Natural killer cell (primary cell): ENCODE measurements at regions not wholly inside any gene's neighbourhood (a gene's known extent, or its start where the extent isn't known, plus 50 kb on each side); places are given as distances from the start of the nearest gene placed in this dataset.
"Not testable (repeated sequence)": the region's sequence is repeated elsewhere in the genome, so short reads cannot be mapped to it uniquely, and the experiment has no call there.

Experiments
- ATAC-seq, 3 donors: fragments of 150-1000 bp in 2 of 3; fragments of 200-7000 bp in 1 of 3; cut with Tn5 transposase; 1 replicate in 1 of 3; 2 replicates in 2 of 3; pipeline ENCODE4 v1.10.0; 2021; ENCODE audit warnings: mild to moderate bottlenecking in 2 of 3, moderate library complexity in 2 of 3
- DNase-seq, 2 donors: peaks; one replicate each; pipeline versions ENCODE4 v3.0.0 to v3.0.0-alpha.2; 2013 to 2021; ENCODE audit warnings: mixed read lengths in 1 of 2
- H3K27ac ChIP-seq: one replicate; pipeline ENCODE4 v1.5.1; 2013; ENCODE audit warnings: mild to moderate bottlenecking, low read length
- H3K27me3 ChIP-seq: one replicate; pipeline ENCODE4 v1.6.1; 2013; ENCODE audit warnings: low read length; ENCODE audit not compliant: control insufficient read depth, insufficient read depth
- H3K36me3 ChIP-seq: one replicate; pipeline ENCODE4 v1.6.1; 2013; ENCODE audit warnings: low read length; ENCODE audit not compliant: control insufficient read depth, insufficient read depth
- H3K4me1 ChIP-seq: one replicate; pipeline ENCODE4 v1.6.1; 2013; ENCODE audit warnings: low read length; ENCODE audit not compliant: control insufficient read depth, insufficient read depth
- H3K4me3 ChIP-seq: one replicate; pipeline ENCODE4 v1.5.1; 2013; ENCODE audit warnings: low read length
- H3K9me3 ChIP-seq: one replicate; pipeline ENCODE4 v1.6.1; 2013; ENCODE audit warnings: low read length; ENCODE audit not compliant: control insufficient read depth, insufficient read depth
- H3K27ac Mint-ChIP-seq, 2 donors: one replicate each; pipeline ENCODE4 v1.8.0; 2022; ENCODE audit warnings: mild to moderate bottlenecking in 2 of 2, mixed read lengths in 2 of 2, moderate library complexity in 1 of 2
- H3K27me3 Mint-ChIP-seq, 2 donors: one replicate each; pipeline ENCODE4 v1.8.0; 2022; ENCODE audit warnings: low read depth in 2 of 2, mixed read lengths in 2 of 2
- H3K36me3 Mint-ChIP-seq: one replicate; pipeline ENCODE4 v1.8.0; 2022; ENCODE audit warnings: mixed read lengths
- H3K4me1 Mint-ChIP-seq, 2 donors: one replicate each; pipeline ENCODE4 v1.8.0; 2022; ENCODE audit warnings: mixed read lengths in 2 of 2
- H3K4me3 Mint-ChIP-seq: one replicate; pipeline ENCODE4 v1.8.0; 2022; ENCODE audit warnings: mild to moderate bottlenecking, moderate library complexity, mixed read lengths
- H3K9me3 Mint-ChIP-seq, 2 donors: one replicate each; pipeline ENCODE4 v1.8.0; 2022; ENCODE audit warnings: mixed read lengths in 2 of 2
- CTCF ChIP-seq: fragments of 200-600 bp; IDR thresholded peaks from one replicate; pipeline ENCODE4 v1.8.0; 2022; ENCODE audit warnings: antibody characterized with exemption
- WGBS: methylation state at CpG from one replicate; pipeline ENCODE4 v1.1.7; 2013; ENCODE audit warnings: missing lambda C conversion rate; ENCODE audit not compliant: insufficient coverage; 5-methylcytosine and 5-hydroxymethylcytosine counted together
- intact Hi-C: fragments of 100-400 bp; cut with micrococcal nuclease; formaldehyde crosslinking; loops from one replicate; pipeline ENCODE4 v1.14.2; 2022

GRCh38 chr4:27978427-27979109 lies 1117.9 kb downstream of the STIM2 start:
- H3K4me1 ChIP-seq, H3K4me3 ChIP-seq, H3K27ac ChIP-seq, intact Hi-C loops, H3K4me3 Mint-ChIP-seq, DNase-seq, H3K36me3 ChIP-seq, H3K4me1 Mint-ChIP-seq, H3K27ac Mint-ChIP-seq, ATAC-seq, H3K27me3 Mint-ChIP-seq, H3K36me3 Mint-ChIP-seq, H3K9me3 ChIP-seq, H3K27me3 ChIP-seq: not testable (repeated sequence)
- WGBS: 90% methylated on average over 19 of the region's 22 CpGs
- peaks cover 27 to 40% of the 10 kb centered on the region in 2 donors for H3K9me3 Mint-ChIP-seq

DNA sequence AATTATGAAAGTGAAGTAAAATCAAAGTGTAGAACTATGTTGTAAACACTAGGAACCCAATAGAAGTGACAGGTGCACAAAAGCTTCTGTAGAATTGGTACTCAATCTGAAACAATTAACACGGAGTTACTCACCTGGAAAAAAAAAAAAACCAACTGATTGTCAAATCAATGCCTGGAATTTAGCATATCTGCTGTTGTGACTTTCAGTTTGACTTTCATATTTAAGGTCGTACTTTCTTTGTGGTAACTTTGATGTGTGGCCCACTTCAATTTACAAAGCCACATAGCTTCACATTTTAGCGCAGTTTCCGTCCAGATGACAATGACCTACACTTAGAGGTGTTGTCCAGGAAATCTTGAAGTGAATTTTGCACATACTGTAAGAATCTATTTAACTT lies 1124.9 kb downstream of the STIM2 start:
- 51% methylated on average over 4 of the region's 4 CpGs for WGBS
- Histone ChIP-seq H3K27ac (no peak overlapping the region), H3K36me3 (no peaks in the 10 kb centered on the region), H3K4me1 (no peaks in the 10 kb centered on the region), H3K9me3 (no peaks in the 10 kb centered on the region), H3K4me3 (no peak overlapping the region), H3K27me3 (no peaks in the 10 kb centered on the region)
- ATAC-seq (no peak), DNase-seq (no peak)
- no peaks in the 10 kb centered on the region for H3K27me3 Mint-ChIP-seq
- intact Hi-C loops: no loop called here
- no peak overlapping the region for H3K4me3 Mint-ChIP-seq
- no peaks in the 10 kb centered on the region for H3K36me3 Mint-ChIP-seq
- peaks cover 6 to 18% of the 10 kb centered on the region in 2 donors for H3K9me3 Mint-ChIP-seq
- no peaks in the 10 kb centered on the region for H3K4me1 Mint-ChIP-seq
- TF ChIP-seq CTCF: no peak
- no peak overlapping the region for H3K27ac Mint-ChIP-seq

GRCh38 chr4:27986476-27986875 lies 1125.8 kb downstream of the STIM2 start:
- no peaks in the 10 kb centered on the region for H3K27me3 ChIP-seq
- no peak for TF ChIP-seq CTCF

DNA sequence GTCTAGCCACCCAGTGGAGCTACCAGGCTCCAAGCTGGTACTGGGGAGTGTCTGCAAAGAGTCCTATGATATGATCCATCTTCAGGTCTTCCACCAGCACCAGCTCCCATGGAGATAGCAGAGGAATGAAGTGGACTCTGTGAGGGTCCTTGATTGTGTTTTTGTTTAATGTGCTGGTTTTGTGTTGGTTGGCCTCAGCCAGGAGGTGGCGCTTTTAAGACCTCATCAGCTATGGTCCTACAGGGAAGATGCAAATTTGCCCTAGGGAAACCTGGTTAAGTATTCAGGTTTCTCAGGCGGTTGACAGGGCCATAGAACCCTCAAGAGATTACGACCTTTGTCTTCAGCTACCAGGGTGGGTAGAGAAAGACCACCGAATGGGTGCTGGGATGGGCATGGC lies 1141.1 kb downstream of the STIM2 start:
- no peak for TF ChIP-seq CTCF
- Histone ChIP-seq H3K27ac (no peak overlapping the region), H3K27me3 (no peaks in the 10 kb centered on the region), H3K9me3 (peaks cover 5% of the 10 kb centered on the region), H3K36me3 (no peaks in the 10 kb centered on the region), H3K4me1 (no peaks in the 10 kb centered on the region), H3K4me3 (no peak overlapping the region)
- Mint-ChIP-seq H3K4me1 (no peaks in the 10 kb centered on the region), H3K9me3 (peaks cover 12 to 13% of the 10 kb centered on the region in 2 donors), H3K4me3 (no peak overlapping the region), H3K36me3 (peaks cover 15% of the 10 kb centered on the region), H3K27ac (no peak overlapping the region), H3K27me3 (no peaks in the 10 kb centered on the region)
- DNase-seq (no peak), ATAC-seq (no peak)
- intact Hi-C loops: no loop called here
- 88% methylated on average over 4 of the region's 4 CpGs for WGBS

More at GRCh38 chr4:27986476-27986875, 1125.8 kb downstream of the STIM2 start:
- WGBS: 85% methylated on average over 1 of the region's 1 CpG
- Mint-ChIP-seq H3K27me3 (no peaks in the 10 kb centered on the region), H3K27ac (no peak overlapping the region), H3K36me3 (no peaks in the 10 kb centered on the region), H3K9me3 (peaks cover 6 to 16% of the 10 kb centered on the region in 2 donors), H3K4me3 (no peak overlapping the region), H3K4me1 (no peaks in the 10 kb centered on the region)
- no peak for ATAC-seq
- Histone ChIP-seq H3K36me3 (no peaks in the 10 kb centered on the region), H3K4me1 (no peaks in the 10 kb centered on the region), H3K27ac (no peak overlapping the region), H3K4me3 (no peak overlapping the region), H3K9me3 (no peaks in the 10 kb centered on the region)
- intact Hi-C loops: no loop called here
- no peak for DNase-seq
